Body of pancreas (tissue), 4 donors: ENCODE measurements at regions not wholly inside any gene's neighbourhood (a gene's known extent, or its start where the extent isn't known, plus 50 kb on each side); places are given as distances from the start of the nearest gene placed in this dataset.

Experiments
- CTCF ChIP-seq, 7 experiments: fragments of 450-650 bp in 4 of 7; fragments of 200-600 bp in 3 of 7; sonication (generic) in 3 of 7; IDR thresholded peaks; one replicate each; pipeline ENCODE4 v1.5.1; 2016 to 2019; ENCODE audit warnings: antibody characterized with exemption in 7 of 7
- POLR2A ChIP-seq, 3 donors: fragments of 450-650 bp; IDR thresholded peaks; one replicate each; pipeline ENCODE4 v1.6.1; 2016; ENCODE audit warnings: antibody characterized with exemption in 3 of 3, mild to moderate bottlenecking in 2 of 3

GRCh38 chr12:78579846-78580245 is 284.7 kb upstream of the SYT1 start:
- TF ChIP-seq CTCF (IDR thresholded peaks at IDR 0.05) (no peak), POLR2A (IDR thresholded peaks at IDR 0.05) (no peak)
